HG03521 (cell line): ENCODE measurements at regions not wholly inside any gene's neighbourhood (a gene's known extent, or its start where the extent isn't known, plus 50 kb on each side); places are given as distances from the start of the nearest gene placed in this dataset.

Source experiments
- ATAC-seq: cut with Tn5 transposase; IDR thresholded peaks from one replicate; pipeline ENCODE4 v1.9.1; 2021; ENCODE audit warnings: mild to moderate bottlenecking, moderate library complexity; ENCODE audit not compliant: unreplicated experiment

DNA sequence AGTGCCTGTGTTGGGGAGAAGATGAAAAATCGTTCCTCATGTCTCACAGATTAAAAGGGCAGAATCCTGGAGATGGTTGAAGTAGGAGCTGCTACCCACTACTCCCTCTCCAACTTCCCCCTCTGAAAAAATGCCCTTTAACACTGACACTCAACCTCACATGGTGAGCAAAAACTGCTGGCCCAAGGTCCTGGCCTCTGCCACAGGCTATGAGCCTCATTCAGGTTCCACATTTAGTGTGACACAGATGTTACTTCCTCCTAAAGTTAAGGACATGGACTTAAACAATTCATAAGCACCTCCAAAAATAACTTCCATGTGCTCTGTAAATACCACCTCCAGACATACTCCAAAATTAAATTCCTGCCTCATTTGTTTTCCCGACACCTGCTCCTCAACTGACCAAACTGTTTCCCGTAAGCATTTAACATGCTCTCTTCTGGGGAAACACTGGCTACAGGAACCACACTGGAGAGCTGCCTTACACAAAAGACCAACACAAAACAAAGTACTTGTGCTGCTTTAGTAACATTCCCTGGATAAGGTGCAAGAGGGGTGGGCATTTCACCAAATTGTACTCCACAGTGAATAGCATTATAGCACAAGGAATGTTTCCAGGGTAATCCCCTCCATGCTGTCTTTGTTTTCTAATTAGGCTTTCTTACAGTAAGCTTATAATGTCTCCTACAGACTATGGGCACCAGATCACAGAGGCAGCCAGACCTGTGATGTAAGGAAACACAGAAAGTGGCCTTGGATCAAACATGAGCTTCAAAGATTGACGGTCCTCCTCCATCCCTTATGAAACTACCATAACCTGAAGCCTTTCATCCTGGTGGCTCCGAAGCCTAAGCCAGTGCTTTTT, 57.0 kb downstream of the PHLDA1 start:
- ATAC-seq = no peak

DNA sequence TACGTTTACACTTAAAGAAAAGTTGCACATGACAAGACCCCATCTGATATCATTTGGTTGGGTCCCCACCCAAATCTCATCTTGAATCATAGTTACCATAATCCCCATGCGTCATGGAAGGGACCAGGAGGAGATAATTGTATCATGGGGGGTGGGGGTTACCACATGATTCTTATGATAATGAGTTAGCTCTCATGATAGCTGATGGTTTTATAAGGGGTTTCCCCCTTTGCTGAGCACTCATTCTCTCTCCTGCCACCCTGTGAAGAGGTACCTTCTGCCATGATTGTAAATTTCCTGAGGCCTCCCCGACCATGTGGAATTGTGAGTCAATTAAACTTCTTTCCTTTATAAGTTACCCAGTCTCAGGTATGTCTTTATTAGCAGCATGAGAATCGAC, 60.3 kb downstream of the PHLDA1 start:
- no peak for ATAC-seq

DNA sequence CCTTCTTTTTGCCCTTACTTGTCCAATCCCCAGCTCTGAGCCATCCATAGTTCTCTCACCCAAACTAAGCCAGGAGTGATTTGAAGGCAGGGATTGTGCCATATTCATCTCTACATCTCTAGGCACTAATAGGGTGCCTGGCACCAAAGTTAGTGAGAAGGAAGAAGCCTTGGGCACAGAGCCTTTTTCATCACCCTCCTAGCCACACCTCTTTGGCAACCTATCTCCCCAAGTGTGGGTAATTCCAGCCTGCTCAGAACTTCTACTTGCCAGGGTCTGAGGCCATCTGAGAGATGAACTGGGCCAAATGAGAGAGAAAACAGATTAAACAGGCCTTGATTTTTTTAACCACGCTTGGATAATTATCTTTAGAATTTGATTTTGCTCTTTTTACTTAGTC, 61.3 kb downstream of the PHLDA1 start:
- ATAC-seq = no peak

DNA sequence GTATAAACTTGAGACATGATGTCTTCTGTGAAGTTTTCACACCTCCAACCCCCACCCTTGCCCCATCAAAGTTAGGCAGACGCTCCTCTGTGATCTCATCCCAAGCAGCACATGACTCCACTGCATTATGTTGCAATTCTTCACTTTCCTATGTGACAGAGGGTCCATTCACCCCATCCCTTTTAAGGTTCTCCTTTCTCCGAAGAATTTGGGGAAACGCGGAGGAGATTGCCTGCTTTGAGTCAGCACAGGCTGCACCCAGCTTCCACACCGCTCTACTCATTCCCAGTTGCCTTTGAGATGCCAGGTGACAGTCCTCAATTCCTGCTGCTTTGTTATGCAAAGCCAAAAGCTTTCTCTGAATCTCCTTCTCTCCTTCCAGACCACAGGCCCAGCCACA, 61.8 kb downstream of the PHLDA1 start:
- no peak for ATAC-seq

DNA sequence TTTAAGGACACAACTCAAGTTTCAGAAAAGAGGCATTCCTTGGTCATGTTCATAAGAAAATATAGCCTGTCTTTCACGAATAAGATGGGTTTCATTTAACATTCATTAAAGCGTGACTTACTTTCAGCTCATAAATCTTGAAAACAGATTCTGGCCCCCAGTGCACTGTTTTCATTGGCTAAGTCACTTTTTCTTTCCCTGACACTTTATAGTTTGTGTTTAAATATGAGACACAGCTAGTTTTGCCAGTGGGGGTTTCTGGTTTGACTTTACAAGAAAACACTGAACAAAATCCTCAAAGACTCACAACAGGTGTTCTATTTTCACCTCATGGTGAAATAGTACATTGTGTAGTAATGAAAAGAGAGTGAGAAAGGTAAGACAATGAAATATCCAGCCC, 65.9 kb downstream of the PHLDA1 start:
- ATAC-seq = no peak

DNA sequence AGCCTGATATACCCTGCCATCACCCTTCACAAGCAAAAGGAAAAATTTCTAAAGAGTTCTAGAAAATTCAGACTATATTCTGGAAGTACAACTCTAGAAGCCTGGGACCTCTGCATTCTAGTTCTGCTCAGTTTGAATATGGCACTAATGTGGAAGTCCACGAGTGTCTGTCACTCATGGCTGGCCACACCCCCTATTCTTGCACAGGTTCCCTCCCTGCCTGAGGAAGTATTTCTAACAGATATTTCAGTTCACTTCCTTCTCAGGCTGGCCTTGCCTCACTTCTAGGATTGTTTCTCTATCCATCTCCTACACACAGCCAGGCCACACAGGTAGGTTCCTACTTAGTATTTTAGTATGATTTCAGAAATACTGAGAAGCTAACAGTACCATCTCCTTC, 67.4 kb downstream of the PHLDA1 start:
- ATAC-seq = no peak

DNA sequence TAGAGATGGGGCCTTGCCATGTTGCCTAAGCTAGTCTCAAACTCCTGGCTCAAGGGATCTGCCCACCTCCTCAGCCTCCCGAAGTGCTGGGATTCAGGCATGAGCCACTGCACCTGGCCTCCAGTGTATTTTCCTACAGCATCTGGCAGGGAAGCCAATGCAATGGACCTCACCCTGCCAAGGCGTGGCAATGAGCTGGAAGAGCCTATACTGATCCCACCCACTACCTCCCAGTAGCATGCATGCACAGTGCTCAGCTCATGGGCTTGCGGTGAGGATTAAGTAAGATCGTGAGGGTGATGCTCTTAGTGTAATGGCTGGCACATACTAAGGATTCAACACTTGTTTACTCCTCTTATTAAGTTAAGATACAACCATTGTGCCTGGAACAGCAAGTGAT, 69.7 kb downstream of the PHLDA1 start:
- no peak for ATAC-seq

DNA sequence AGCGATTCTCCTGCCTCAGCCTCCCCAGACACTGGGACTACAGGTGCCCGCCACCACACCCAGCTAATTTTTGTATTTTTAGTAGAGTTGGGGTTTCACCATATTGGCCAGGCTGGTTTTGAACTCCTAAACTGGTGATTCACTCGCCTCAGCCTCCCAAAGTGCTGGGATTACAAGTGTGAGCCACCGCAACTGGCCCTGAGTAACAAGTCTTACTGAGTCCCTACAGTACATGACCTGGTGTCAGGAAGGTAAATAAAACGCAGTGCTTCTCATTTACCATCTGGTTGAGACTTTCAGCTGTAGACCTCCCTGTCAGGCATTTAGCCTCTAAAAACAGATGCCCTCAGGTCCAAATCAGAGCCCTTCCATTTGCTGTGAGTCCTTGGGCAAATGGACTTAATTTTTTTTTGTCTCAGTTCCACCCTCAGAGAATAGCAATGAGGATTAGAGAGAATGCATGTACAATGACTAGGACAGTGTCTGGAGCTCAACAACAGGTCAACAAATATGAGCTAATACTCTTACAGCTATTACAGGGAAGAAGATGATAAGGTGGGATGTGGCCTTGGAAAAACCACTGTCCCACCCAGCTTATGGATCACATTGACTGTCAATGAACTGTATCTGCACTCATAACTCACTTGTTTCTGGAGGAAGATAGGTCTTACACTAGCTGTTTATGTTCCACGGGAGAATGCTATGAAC, 70.5 kb downstream of the PHLDA1 start:
- ATAC-seq = no peak

DNA sequence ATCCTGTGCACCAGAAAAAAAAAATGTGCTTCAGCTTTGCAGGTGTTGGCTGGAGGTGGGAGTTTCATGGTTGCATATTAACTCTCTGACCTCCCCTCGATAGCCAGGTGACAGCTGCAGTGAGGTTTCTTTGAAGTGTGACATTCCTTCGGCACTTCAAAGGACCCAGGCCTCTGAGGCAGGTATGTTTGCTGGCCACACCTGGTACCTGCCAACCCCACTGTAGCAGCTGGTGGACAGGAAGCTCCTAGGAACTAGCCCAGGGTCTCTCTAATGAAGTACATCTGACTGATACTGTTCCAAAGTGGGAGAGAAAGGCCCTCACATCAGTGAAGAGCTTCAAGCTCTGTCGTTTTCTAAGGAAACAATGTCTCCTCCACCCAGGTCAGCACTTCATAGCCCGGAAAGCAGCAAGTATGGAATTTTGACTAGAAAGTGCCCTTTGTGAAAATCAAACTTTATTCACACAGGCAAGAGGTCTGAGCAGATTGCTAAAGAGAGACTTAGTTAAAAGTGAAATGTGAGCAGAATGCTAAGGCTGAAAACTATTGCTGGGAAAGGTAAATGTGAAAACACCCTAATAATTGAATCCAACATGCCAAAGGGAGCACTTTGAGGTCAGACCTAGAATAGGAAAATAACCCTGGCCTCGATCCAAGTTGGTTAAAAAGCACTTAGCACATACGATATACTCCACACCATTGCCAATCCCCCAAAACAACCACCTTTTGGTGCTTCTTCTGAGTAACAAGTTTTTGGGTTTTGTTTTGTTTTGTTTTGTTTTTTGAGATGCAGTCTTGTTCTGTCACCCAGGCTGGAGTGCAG, 71.3 kb downstream of the PHLDA1 start:
- ATAC-seq = no peak

DNA sequence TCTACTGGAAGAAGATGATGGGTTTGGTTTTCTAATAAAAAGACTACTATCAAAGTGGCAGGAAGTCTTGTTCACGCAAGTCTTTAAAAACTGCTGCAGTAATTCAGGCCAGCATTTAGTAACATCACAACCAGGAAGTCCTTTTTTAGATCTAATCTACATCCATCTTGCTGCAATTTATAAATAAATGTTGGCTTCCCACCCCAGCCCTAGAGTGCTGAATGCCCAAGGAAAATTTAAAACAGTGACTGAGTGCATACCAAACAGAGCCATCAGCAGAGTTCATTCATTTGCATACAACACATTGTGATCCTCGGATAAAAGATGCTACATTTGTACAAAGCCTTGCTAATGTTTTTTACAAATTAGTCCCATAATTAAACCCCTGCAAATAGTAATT, 72.1 kb downstream of the PHLDA1 start:
- ATAC-seq = no peak

DNA sequence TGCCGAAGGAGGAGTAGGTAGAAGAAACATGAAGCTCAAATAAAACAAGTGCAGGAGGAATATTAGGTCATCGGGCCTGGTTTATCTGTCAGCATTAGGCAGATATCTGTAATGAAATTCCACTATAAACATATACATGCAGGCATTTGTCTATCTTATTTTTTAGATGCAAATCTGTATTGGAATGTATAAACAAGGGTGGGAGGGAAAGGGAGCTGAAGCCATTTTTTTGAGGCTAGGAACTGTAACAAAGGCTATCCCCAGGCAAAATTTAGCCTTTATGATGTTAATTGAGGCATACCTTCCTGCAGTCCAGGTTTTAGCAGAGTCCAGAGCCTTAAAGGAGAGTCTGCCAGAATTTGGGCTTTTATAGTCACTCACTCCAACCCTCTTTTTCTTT, 72.5 kb downstream of the PHLDA1 start:
- no peak for ATAC-seq

DNA sequence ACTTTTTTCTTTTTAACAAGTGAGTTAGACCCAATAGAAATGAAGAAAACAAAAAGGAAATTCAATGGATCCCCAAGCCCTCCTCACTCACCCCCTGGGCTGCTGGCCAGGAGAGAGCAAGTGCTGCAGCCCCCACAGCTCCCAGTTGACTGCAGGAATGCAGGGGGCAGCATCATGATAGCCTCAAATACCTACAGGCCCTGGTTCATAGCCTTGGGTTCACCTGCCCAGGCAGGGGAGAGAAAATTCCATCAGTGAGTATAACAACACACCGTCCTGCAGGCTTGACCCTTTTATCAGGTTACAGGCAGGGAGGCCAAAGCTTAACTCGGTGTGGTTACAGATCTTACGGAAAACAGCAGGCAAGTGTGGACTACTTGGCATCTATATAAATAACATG, 76.3 kb downstream of the PHLDA1 start:
- ATAC-seq = no peak

DNA sequence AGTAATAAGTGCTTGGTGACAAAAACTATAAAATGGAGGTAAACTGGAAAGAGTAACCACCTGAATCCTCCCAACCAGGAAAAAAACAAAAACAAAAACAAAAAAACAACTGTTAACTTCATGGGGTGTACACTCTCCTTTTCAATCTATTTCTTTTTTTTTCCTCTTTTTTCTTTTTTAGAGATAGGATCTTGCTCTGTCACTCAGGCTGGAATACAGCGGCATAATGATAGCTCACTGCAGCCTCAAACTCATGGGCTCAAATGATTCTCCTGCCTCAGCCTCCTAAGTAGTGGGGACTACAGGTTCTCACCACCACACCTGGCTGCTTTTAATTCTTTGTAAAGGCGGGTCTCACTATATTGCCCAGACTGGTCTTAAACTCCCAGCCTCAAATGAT, 76.8 kb downstream of the PHLDA1 start:
- ATAC-seq = no peak

DNA sequence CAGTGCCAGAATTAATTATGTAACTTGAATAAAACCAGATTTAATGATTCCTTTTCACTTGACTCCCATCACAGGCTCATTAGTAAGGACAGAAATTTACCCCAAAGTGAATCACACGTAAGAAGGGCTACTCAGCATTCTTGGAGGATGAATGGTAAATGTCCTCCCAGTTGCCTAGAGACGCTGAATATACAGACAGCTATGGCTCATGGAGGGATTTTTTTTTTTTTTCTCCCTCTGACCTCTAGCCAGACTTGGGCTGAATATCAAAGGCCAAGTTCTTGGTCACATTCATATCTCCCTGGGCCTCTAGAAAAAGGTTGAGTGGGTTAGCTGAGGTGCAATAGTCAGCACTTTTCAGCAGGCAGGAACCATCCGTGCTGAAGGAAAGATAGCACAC, 77.5 kb downstream of the PHLDA1 start:
- no peak for ATAC-seq

DNA sequence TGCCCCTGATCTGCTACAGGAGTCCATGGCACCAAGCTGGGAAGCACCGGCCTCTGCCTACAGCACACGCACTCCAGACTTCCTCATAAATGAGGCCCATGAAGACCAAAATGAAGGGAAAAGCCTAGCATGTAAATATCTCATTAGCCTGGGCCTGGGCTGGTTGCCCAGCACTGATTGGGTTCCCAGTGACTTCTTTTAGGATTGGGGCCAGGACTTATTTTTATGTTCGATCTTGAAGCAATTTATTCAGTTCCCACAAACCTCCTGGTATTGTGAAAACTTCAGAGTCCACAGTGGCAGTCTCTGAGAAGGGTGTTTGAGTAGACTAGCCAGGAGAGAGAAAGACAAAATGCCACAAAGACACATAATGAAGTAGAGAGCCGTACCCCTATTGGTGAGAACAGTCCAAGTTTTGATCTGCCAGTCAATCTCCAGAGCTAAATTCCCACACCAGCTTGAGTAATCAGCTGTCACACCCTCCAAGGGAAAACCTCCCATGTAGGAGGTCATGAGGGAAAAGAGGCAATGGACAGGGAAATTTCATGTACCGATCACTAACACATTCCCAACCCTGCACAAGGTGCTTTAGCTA, 78.2 kb downstream of the PHLDA1 start:
- ATAC-seq = no peak

DNA sequence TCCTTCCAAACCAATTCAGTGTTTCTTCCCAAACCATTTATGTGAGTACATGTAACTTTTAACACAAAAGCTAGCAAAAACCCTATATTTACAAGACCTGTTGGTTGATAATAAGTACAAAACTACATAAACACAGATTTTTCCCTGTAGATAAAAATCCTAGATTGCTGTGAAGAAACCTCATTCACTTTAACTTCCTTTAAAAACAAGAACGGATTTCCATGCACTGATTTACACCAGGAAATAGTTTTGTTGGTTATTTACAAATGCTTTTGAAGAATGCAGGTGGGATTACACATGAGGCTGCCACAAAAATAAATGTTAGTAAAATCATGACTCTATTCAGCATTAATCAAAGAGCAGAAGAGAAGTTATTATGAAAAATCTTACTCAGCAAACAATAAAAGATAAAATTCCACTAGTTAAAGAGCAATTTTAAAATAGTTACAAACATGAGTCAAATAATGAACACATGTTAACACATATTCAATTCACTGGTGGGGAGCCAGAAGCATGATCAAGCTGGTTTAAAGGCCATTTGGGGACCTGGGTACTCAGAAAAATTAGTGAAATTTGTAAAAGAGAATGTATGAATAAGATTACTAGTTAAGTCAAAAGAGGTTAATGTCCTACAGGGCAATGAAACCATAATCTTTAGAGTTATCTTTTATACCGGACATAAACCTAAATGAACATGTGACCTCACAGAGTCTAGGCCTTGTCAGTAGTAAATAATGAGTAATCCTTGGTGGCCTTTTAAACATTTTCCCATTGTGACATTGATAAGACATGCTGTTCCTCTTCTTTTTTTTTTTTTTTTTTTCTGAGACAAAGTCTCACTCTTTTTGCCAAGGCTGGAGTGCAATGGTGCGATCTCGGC, 79.9 kb downstream of the PHLDA1 start:
- no peak for ATAC-seq

DNA sequence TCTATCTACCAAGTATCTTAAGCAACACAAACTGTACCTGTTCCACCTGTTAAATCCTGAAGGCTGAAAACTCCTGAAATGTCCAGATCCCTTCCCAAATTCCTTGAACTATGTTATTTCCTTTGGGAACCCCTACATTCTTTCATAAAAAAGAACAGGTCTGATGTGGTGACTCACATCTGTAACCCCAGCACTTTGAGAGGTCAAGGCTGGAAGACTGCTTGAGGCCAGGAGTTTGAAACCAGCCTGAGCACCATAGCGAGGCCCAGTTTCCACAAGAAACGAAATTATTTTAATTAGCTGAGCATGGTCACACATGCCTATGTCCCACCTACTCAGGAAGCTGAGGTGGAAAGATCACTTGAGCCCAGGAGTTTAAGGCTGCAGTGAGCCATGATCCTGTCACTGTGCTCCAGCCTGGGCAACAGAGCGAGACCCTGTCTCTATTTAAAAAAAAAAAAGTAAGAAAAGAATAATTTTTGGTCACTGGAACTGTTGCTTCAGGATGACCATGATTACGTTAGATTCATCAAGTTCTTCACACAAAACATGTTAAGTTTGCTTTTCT, 84.3 kb downstream of the PHLDA1 start:
- ATAC-seq = no peak

DNA sequence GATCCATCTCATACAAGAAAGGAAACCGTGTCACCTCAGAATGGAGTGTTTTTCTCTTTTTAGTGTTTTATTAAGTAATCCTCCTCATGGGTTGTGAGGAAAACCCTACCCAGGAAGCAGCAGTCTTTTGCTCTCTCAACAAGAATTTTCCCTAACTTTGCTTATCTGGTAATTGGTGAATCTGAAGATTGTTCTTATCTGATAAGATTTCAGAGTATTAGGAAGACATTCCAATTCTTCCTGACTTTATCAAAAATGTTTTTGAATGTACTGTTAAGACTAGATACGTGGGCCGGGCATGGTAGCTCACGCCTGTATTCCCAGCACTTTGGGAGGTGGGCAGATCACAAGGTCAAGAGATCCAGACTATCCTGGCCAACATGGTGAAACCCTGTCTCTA, 86.0 kb downstream of the PHLDA1 start:
- no peak for ATAC-seq

DNA sequence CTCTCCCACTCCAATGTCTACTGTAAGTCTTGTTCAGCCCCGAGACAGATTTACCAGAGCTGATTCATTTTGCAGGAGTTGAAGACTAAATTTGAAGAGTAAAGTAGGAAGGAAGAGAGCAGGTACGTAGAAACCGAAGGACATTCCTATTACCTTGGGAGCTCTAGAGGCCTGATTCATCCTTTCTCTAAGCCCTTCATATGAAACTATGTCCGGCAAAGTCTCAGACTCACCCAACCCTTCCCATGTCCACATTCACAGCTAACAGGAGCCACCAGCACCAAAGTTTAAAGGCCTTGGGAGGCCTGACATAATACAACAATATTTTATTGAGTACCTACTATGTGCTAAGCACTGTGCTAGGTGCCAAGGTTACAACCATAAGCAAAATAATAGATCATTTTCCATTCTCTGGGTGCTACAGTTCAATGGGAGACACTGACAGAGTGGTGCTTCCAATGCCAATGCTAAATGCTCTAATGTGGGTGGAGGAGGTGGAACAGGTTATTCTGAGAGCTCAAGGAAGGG, 86.6 kb downstream of the PHLDA1 start:
- ATAC-seq = no peak
